Karpas-422 (cell line): ENCODE measurements at regions not wholly inside any gene's neighbourhood (a gene's known extent, or its start where the extent isn't known, plus 50 kb on each side); places are given as distances from the start of the nearest gene placed in this dataset.

Experiments used
- DNase-seq: peaks from one replicate; pipeline ENCODE4 v3.0.0-alpha.2; 2015
- H2AFZ ChIP-seq: fragments of 200-600 bp; sonication (generic); 2 replicates; pipeline ENCODE4 v1.6.1; 2014; ENCODE audit warnings: antibody characterized with exemption, low read length, mixed read lengths
- H3K27ac ChIP-seq: fragments of 200-600 bp; sonication (generic); 2 replicates; pipeline ENCODE4 v1.5.1; 2014; ENCODE audit warnings: mild to moderate bottlenecking, low read length, moderate library complexity
- H3K27me3 ChIP-seq: fragments of 200-600 bp; sonication (generic); 2 replicates; pipeline ENCODE4 v1.6.1; 2014; ENCODE audit warnings: low read length, mixed read lengths
- H3K36me3 ChIP-seq: fragments of 200-600 bp; sonication (generic); 2 replicates; pipeline ENCODE4 v1.6.1; 2014; ENCODE audit warnings: low read length, mixed read lengths; ENCODE audit not compliant: insufficient read depth
- H3K4me1 ChIP-seq: fragments of 200-600 bp; sonication (generic); 2 replicates; pipeline ENCODE4 v1.6.1; 2014; ENCODE audit warnings: mild to moderate bottlenecking, low read length, mixed read lengths
- H3K4me2 ChIP-seq: fragments of 200-600 bp; sonication (generic); 2 replicates; pipeline ENCODE4 v1.6.1; 2014; ENCODE audit warnings: low read length, low read depth, mild to moderate bottlenecking; ENCODE audit not compliant: poor library complexity, severe bottlenecking
- H3K4me3 ChIP-seq: fragments of 200-600 bp; sonication (generic); 2 replicates; pipeline ENCODE4 v1.5.1; 2014; ENCODE audit warnings: mild to moderate bottlenecking, antibody characterized with exemption, low read length, mixed read lengths
- H3K79me2 ChIP-seq: fragments of 200-600 bp; sonication (generic); 2 replicates; pipeline ENCODE4 v1.6.1; 2014; ENCODE audit warnings: mild to moderate bottlenecking, low read length, mixed read lengths
- H3K9ac ChIP-seq: fragments of 200-600 bp; sonication (generic); 2 replicates; pipeline ENCODE4 v1.6.0; 2014; ENCODE audit warnings: low read length
- H3K9me2 ChIP-seq: fragments of 200-600 bp; sonication (generic), shearing (Covaris generic); replicated peaks from 2 replicates; pipeline ENCODE4 v1.6.0; 2014; ENCODE audit warnings: mild to moderate bottlenecking, low read length, moderate library complexity; ENCODE audit not compliant: insufficient read depth
- H3K9me3 ChIP-seq: fragments of 300-700, 200-600 bp; sonication (generic); 2 replicates; pipeline ENCODE4 v1.6.1; 2014; ENCODE audit warnings: low read length, mixed read lengths
- H4K20me1 ChIP-seq: fragments of 200-600 bp; sonication (generic); 2 replicates; pipeline ENCODE4 v1.6.1; 2014; ENCODE audit warnings: mild to moderate bottlenecking, antibody characterized with exemption, low read length, low read depth; ENCODE audit not compliant: insufficient read depth

- no peak overlapping the region for H3K27ac ChIP-seq
- peaks cover 19% of the 10 kb centered on the region for H3K4me1 ChIP-seq
- no peak overlapping the region for H2AFZ ChIP-seq
- H4K20me1 ChIP-seq = no peaks in the 10 kb centered on the region
- DNase-seq = peak; percentile 66
- no peaks in the 10 kb centered on the region for H3K36me3 ChIP-seq
- no peaks in the 10 kb centered on the region for H3K9me3 ChIP-seq
- H3K4me3 ChIP-seq = no peak overlapping the region
- H3K79me2 ChIP-seq = no peaks in the 10 kb centered on the region
- H3K9ac ChIP-seq = no peak overlapping the region
- no peaks in the 10 kb centered on the region for H3K27me3 ChIP-seq
- no peaks in the 10 kb centered on the region for H3K9me2 ChIP-seq
- peak overlapping the region; percentile 27 for H3K4me2 ChIP-seq
Measured at GRCh38 chr17:27216836-27217235, 77.1 kb upstream of the WSB1 start.

GRCh38 chr17:27217631-27218030 lies 76.3 kb upstream of the WSB1 start:
- H3K27ac ChIP-seq = no peak overlapping the region
- H3K36me3 ChIP-seq = no peaks in the 10 kb centered on the region
- H3K4me3 ChIP-seq = no peak overlapping the region
- H3K27me3 ChIP-seq = no peaks in the 10 kb centered on the region
- no peak overlapping the region for H3K4me2 ChIP-seq
- no peaks in the 10 kb centered on the region for H4K20me1 ChIP-seq
- DNase-seq = no peak
- no peaks in the 10 kb centered on the region for H3K79me2 ChIP-seq
- H3K4me1 ChIP-seq = peaks cover 19% of the 10 kb centered on the region
- no peak overlapping the region for H2AFZ ChIP-seq
- H3K9me3 ChIP-seq = no peaks in the 10 kb centered on the region
- no peaks in the 10 kb centered on the region for H3K9me2 ChIP-seq
- H3K9ac ChIP-seq = no peak overlapping the region

GRCh38 chr17:27218041-27218440 lies 75.9 kb upstream of the WSB1 start:
- no peak overlapping the region for H3K4me3 ChIP-seq
- H3K27me3 ChIP-seq = no peaks in the 10 kb centered on the region
- no peaks in the 10 kb centered on the region for H3K9me2 ChIP-seq
- H3K79me2 ChIP-seq = no peaks in the 10 kb centered on the region
- H3K9ac ChIP-seq = no peak overlapping the region
- no peak overlapping the region for H2AFZ ChIP-seq
- no peak overlapping the region for H3K4me2 ChIP-seq
- no peaks in the 10 kb centered on the region for H3K9me3 ChIP-seq
- no peaks in the 10 kb centered on the region for H3K36me3 ChIP-seq
- H3K27ac ChIP-seq = no peak overlapping the region
- H4K20me1 ChIP-seq = no peaks in the 10 kb centered on the region
- H3K4me1 ChIP-seq = peaks cover 19% of the 10 kb centered on the region
- no peak for DNase-seq

- H3K27ac ChIP-seq = no peak overlapping the region
- H3K4me1 ChIP-seq = peaks cover 19% of the 10 kb centered on the region
- no peak overlapping the region for H3K4me2 ChIP-seq
- no peak overlapping the region for H2AFZ ChIP-seq
- no peaks in the 10 kb centered on the region for H4K20me1 ChIP-seq
- H3K9me3 ChIP-seq = no peaks in the 10 kb centered on the region
- H3K9ac ChIP-seq = no peak overlapping the region
- H3K4me3 ChIP-seq = no peak overlapping the region
- H3K9me2 ChIP-seq = no peaks in the 10 kb centered on the region
- no peak for DNase-seq
- no peaks in the 10 kb centered on the region for H3K27me3 ChIP-seq
- H3K79me2 ChIP-seq = no peaks in the 10 kb centered on the region
- H3K36me3 ChIP-seq = no peaks in the 10 kb centered on the region
Measured at GRCh38 chr17:27218719-27219488, 75.0 kb upstream of the WSB1 start.

GRCh38 chr17:27222515-27222914 lies 71.4 kb upstream of the WSB1 start:
- Histone ChIP-seq H3K4me3 (no peak overlapping the region), H3K4me2 (no peak overlapping the region), H3K4me1 (peaks cover 8% of the 10 kb centered on the region), H3K27ac (no peak overlapping the region), H3K36me3 (no peaks in the 10 kb centered on the region), H3K27me3 (no peaks in the 10 kb centered on the region), H3K9me2 (no peaks in the 10 kb centered on the region), H3K9me3 (no peaks in the 10 kb centered on the region), H3K79me2 (no peaks in the 10 kb centered on the region), H2AFZ (no peak overlapping the region), H3K9ac (no peak overlapping the region), H4K20me1 (no peaks in the 10 kb centered on the region)
- DNase-seq = no peak

GRCh38 chr17:27224526-27225315 lies 69.2 kb upstream of the WSB1 start:
- H3K27me3 ChIP-seq = no peaks in the 10 kb centered on the region

GRCh38 chr17:27226611-27227230 lies 67.2 kb upstream of the WSB1 start:
- no peaks in the 10 kb centered on the region for H3K9me2 ChIP-seq
- H3K4me3 ChIP-seq = no peak overlapping the region
- H3K9ac ChIP-seq = no peak overlapping the region
- no peaks in the 10 kb centered on the region for H3K27me3 ChIP-seq
- no peak overlapping the region for H3K27ac ChIP-seq
- no peak overlapping the region for H2AFZ ChIP-seq
- H3K36me3 ChIP-seq = no peaks in the 10 kb centered on the region
- H3K9me3 ChIP-seq = no peaks in the 10 kb centered on the region
- H3K4me1 ChIP-seq = no peaks in the 10 kb centered on the region
- H3K79me2 ChIP-seq = no peaks in the 10 kb centered on the region
- H4K20me1 ChIP-seq = no peaks in the 10 kb centered on the region
- DNase-seq = no peak
- no peak overlapping the region for H3K4me2 ChIP-seq

More at GRCh38 chr17:27224526-27225315, 69.2 kb upstream of the WSB1 start:
- H2AFZ ChIP-seq = no peak overlapping the region
- no peak overlapping the region for H3K4me3 ChIP-seq
- H3K27ac ChIP-seq = no peak overlapping the region
- H3K4me2 ChIP-seq = no peak overlapping the region
- H3K9me2 ChIP-seq = no peaks in the 10 kb centered on the region
- H3K4me1 ChIP-seq = no peaks in the 10 kb centered on the region
- H3K79me2 ChIP-seq = no peaks in the 10 kb centered on the region
- no peaks in the 10 kb centered on the region for H4K20me1 ChIP-seq
- H3K9me3 ChIP-seq = no peaks in the 10 kb centered on the region
- no peaks in the 10 kb centered on the region for H3K36me3 ChIP-seq
- DNase-seq = no peak
- H3K9ac ChIP-seq = no peak overlapping the region

GRCh38 chr17:27230996-27231395 lies 62.9 kb upstream of the WSB1 start:
- DNase-seq = no peak
- H3K9ac ChIP-seq = no peak overlapping the region
- H3K79me2 ChIP-seq = no peaks in the 10 kb centered on the region
- H2AFZ ChIP-seq = no peak overlapping the region
- no peaks in the 10 kb centered on the region for H3K4me1 ChIP-seq
- no peaks in the 10 kb centered on the region for H3K9me2 ChIP-seq
- no peak overlapping the region for H3K27ac ChIP-seq
- no peak overlapping the region for H3K4me2 ChIP-seq
- no peak overlapping the region for H3K4me3 ChIP-seq
- no peaks in the 10 kb centered on the region for H3K9me3 ChIP-seq
- no peaks in the 10 kb centered on the region for H4K20me1 ChIP-seq
- no peaks in the 10 kb centered on the region for H3K36me3 ChIP-seq
- H3K27me3 ChIP-seq = no peaks in the 10 kb centered on the region
